ENCODE measurements at regions not wholly inside any gene's neighbourhood (a gene's known extent, or its start where the extent isn't known, plus 50 kb on each side); places are given as distances from the start of the nearest gene placed in this dataset.

DNA sequence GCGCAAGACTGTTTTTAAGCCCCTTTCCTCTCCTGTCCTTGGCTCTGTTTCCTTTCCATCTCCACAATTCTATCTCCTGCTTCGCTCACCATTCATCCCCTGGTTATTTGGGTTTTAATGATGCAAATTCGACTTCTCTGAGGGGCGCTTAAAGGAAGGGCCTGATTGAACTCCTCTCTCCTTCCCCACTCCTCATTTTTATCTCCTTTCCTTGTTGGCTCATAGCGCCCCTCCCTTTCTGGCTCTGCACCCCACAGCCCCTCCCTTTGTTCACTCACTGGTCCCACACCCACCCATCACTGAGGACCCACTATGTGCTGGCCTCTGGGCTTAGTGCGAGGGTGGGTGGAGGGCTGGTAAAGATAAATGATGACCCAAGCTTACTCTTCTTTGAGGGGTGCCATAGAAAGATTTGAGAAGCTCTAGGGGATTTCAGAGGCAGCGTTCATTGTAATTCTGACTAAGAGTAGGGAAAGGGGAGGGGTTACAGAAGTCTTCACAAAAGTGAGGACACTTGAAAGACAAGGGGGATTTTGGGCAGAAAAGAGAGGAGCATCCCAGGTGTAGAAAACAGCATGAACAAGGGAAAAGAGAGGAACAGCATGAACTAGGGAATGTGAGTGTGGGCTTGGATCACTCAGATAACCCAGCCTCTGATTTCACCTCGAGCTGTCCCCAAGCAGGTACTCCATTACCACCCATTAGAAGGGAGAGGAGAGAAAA, 507.8 kb downstream of the CD83 start:
- DNase-seq: no peak

DNA sequence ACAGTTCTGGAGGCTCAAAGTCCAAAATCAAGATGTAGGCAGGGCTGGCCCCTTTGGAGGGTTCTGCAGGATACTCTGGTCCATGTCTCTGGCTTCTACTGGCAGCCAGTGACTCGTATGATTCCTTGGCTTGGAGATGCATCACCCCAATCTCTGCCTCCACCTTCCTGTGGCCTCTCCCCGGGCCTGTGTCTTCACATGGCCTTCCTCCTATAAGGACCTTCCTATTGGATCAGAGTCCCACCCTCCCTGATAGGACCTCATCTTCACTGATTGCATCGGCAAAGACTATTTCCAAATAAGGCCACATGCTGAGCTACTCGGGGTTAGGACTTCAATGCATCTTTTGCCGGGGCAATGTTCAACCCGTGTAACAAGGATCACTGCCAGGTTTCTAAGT, 509.0 kb downstream of the CD83 start:
- no peak for DNase-seq

DNA sequence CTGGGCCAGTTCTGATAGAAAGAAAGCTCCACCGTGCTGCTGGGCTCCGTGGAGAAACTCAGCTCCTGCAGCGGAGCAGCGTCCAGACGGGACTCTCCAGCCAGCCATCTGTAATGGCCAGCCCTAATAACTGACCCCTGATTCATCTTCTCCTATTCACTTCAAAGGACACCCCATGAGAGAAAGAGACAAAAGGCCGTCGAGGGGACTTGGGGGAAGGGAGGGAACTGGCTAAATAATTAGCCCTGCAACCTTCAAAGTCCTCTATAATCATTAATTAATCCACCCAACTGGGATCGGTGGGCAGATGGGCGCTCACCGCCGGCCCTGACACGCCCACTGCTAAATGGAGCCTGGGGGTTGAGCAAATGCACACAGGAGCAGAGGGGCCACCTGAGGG, 512.4 kb downstream of the CD83 start:
- DNase-seq: no peak

DNA sequence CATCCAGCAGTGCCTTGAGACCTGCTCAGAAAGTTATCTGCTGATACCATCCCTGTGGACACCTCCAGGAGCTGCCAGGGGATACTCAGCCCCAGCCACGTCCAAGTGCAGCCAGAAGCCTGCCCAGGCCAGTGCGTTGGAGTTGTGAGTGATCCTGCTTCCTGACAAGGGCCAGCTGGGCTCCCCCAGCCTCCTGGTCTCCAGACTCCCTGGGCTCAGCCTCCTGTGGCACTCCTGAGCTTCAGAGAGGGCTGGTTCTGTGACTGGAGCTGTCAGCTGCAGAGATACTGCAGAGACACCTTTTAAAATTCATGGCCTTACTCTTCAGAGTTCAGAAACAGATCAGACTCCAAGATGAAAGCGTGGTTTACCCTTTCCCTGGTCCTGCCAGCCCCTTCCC, 515.9 kb downstream of the CD83 start:
- no peak for DNase-seq

DNA sequence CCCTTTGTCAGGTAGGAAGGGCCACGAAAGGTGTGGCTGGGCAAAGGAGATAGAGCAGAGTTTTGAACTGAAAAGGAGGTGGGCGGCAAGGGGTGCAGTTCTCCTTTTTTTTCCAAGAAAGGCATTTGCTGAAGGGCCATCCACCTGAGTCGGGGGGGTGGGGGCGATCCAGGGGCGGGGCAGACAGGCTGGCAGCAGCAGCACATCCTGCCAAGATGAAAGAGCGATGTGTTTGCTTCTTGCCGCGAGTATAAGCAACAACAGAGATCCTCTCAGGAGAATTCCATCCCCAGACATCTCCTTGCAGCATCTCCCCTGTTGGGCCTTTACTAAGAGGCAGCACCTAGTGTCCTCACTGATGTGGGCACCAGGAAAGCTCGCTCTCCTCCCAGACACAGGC, 516.5 kb downstream of the CD83 start:
- DNase-seq: peak in 1 of 2 experiments; percentile 35

DNA sequence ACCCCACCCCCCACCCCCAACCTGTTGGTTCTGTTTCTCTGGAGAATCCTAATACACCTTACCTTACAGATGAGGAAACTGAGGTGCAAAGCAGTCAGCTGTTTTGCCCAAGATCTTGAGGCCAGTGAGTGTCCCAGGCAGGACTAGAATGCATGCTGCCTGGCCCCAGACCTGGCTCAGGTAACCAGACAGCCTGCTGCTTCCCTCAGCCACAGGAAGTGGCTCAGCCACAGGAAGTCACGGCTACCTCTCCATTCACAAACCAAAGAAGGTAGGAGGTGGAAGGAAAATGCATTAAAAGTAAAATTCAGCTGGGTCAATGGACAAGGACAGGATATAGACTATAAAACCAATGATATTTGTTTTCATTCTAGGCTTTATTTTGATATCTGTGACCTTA, 517.6 kb downstream of the CD83 start:
- peak; percentile 50 to 56 for DNase-seq

DNA sequence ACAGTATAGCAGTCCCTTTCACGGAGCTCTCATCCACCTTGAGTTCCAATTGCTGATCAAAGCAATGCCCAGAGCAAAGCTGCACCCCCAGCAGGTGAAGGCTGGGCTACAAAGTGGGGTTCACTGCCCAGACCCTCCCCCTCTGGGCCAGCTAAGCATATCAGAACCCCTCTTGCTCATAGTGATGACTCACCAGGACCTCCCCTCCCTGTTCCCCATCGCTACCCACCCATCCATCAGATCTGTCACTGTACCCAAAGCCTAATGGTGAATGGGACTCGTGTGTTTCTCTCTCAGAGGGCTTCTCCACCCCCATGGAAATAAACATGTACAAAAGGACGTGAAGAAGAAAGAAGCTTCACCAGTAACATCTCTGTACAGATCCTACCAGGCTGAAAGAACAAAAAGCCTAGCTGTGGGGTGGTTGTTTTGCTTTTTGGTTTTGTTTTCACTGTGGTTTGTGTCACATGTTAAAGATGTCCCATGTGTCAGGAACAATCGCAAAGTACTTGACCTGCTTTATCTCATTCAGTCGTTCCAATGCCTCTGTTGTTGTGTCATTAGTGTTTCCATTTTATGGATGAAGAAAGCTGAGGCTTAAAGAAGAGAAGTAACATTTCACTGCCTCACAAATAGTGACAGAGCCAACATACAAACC, 518.5 kb downstream of the CD83 start:
- peak; percentile 29 to 32 for DNase-seq

DNA sequence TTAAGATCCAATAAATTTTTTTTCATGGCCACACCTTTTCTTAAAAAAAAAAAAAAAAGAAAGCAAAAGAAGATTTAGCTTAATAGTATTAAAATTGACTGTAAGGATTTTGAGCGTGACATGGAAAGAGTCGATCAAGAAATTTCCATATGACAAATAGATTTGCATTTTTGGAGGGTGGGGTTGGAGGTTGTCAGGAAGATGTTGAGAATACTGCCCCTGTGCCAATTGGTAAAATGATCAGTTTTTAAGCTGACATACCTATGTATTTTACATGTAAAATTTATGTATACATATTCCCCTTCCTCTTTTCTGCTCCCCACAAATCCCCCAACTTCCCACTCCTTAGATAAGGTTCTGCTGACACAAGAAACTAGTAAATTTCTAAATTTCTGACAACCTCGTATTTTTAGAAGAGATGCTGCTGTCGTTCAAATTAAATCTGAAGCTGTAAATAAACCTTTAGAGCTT, 520.9 kb downstream of the CD83 start:
- no peak for DNase-seq

DNA sequence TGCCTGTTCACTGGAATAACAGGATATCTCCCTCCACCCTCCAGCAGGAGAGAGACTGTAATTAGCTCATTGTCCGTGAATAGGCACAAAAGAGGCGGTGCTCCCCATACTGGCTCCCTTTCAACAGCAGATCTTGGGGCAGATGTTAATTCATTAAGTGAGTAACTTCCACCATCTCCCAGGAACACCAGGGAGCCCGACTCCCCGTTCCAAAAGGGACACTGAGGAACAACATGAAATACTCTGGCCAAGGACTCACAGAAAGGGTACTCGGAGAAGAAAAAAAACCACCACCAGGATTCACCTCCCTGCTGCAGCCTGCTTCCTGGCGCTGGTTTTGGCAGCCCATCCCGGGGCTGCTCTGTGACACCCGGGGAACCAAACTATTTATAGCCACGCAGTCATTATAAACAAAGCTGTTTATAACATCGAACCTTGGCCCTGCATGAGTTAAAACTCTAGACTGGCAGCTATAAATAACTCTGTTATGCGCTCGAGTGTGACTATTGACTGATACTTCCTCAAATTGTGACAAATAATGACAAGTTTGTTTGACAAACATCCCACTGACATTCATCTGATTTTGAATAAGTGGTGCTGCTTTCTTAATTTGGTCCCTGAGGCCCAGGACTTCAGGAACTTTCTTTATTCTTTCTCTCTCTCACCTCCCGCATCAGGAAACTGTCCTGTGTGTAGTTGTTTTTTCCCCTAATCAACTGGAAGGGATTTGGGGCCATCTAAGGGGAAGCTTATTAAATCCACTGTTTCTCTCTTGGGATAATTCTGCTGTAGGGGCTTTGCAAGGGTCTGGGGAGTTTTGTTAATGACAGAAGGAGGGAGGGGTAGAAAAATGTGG, 521.6 kb downstream of the CD83 start:
- DNase-seq: no peak

DNA sequence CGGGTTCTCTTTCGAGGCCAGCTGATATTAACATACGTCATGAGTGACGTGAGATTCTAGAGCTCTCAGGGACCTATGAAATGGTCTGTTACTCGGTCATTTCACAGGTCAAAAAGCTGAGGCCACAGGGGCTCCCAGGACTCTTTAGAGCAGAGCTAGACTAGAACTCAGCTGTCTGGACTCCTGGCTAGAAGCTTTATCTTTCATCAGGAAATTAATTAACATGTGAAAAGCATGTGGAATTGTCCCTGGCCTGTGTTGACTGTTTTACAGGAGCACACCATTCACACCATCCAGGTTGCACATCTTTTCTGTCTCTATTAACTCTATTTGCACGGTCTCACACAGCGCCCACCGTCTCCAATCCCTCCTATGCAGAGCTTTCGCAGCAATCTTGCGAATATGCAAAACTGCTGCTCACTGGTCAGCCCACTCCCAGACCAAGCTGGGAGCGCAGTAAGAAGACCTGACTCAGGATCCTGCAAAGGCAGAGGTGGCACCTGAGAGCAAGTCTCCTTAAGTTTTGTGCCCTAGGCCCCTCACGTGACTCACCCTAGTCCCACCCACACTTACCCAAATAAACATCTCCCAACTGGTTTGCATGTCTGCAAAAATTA, 522.5 kb downstream of the CD83 start:
- DNase-seq: no peak

DNA sequence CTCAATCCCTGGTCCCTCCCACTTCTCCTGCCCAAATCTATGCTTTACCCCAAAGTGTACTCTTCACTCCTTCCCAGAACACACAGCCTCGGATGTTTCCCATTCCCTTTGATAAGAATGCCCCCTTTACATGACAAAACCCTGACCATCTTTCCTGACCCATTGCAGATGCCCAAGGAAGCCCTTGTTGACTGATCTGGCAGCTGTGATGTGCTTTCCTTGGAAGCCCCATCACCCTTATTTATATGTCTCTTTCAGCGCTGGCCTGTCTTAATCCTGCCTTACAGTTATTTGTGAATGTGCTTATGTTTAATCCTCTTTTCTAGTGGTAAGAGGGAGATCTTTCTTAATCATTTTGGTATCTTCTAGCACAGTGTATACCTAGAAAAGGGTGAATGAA, 523.1 kb downstream of the CD83 start:
- DNase-seq: no peak

DNA sequence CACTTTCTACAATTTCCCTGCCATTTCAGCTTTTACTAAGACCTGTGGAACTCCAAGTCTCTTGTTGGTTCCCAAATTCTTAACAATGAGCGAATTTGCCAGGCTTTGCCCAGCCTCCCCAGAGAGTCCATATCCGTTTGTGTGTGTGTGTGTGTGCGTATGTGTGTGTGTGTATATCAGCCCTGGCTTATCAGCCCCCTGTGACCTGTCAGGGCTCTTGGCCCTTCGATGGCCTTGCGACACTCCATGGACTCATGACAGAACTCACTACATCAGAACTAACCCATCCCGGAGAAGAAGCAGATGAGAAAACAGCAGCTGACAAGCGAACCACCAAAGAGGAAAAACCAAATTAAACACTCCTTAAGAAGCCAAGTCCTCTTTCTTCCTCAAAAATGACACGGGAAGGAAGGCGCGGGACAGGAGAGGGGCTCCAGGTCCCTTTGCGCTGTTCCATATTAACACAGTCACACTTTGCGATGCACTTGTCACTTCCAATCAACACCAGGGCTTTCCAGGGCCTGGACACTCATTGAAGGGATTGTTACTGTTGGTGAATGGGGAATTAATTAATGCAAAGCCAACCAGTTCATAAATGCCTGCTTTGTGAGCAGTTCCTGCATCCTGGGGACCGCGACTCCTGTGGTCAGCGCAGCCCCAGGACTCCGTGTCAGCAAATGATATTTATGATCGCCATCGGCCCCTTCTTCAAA, 524.0 kb downstream of the CD83 start:
- no peak for DNase-seq

DNA sequence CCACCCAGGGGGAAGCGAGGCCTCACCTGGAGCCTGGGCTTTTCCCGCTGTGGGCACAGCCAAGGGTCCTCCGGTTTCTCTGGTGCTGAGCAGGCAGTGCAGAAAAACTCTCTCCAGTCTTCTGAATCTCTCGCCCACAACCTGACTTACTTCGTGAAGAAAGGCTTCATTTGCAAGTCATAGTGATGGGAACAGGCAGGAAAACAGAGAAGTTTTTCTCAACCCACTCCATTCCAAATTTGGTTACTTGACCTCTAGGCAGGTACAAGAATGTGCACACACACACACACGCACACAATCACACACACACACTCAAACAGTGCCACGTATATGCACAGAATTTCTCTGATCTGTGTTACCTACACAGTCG, 524.5 kb downstream of the CD83 start:
- DNase-seq: no peak

DNA sequence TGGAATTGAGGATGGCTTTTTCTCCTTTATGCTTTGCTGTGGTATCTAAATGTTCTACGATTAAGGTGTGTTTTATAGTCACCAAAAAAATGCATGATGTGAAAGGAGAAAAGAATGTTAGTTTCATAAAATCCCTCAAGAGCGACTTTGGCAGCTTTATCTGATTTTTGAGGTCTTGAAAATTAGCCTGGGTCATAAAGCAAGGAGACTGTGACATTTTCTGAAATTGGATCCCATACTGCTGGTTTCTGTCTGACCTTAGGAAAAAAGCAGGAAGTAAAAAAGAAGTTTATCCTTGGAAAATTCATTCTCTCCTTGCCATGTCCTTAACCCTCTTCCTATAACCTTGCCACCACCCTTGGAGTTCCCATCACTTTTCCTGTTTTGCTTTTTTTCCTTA, 525.3 kb downstream of the CD83 start:
- DNase-seq: no peak

DNA sequence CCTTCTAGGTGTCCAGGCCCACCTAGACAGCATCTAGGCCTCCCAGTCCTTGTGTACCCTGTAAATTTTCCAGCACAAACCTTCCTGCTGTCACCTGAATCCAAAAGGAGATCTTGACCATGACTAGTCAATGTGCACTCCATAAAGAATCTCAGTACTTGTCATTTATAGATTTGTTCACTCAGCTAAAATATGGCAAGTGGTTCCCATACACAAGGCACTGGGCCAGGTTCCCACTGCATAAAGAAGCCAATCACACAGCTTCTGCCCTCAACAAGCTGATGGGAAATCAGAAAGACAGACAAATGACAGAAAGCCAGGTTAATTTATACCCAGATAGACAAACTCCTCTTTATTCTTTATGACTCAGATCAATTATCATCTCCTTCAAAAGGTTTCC, 526.8 kb downstream of the CD83 start:
- no peak for DNase-seq

DNA sequence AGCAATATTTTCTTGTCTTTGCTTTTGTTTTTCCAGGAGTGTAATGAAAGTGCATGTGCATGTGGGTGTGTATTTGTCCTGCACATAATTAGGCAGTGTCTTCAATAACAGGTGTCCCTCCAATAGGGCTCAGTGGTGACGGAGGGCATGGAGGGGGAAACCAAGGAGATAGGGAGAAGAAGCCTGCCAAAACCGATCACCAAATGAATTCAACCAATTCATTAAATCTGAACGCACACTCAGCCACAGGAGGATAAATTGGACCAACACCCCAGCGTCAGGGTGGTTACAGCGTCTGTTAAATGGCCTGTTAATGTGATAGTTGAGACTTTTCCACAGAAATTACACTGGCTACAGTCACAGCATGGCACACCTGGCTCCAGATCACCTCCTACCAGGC, 527.6 kb downstream of the CD83 start:
- no peak for DNase-seq

DNA sequence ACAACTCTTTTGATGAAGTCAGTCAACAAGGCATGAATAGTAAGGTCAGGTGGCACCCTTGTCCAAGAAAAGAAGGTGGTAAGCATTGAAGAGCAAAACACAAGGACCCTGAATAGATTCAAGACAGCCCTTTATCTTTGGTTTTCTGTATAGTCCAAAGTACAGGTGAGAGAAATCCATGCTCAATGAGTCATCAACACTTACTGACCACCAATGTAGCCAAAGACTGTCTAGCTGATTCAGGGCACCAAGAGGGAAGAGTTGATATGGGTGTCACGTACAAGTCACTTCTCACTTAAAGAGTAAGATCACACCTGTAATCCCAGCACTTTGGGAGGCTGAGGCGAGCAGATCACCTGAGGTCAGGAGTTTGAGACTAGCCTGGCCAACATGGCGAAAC, 528.3 kb downstream of the CD83 start:
- no peak for DNase-seq

DNA sequence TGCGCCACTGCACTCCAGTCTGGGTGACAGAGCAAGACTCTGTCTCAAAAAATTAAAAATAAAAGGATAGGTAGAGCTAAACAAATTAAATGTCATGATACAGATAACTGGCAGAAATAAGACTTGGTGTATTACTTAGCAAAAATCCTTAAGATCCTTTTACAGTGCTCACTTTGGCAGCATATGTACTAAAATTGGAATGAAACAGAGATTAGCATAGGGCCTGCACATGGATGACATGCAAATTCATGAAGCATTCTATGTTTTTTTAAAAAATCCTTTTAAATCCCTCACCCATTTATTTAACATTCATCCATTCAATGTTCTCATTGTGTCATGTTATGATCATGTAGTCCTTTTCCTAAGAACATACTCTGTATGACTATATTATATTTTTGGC, 528.8 kb downstream of the CD83 start:
- no peak for DNase-seq

DNA sequence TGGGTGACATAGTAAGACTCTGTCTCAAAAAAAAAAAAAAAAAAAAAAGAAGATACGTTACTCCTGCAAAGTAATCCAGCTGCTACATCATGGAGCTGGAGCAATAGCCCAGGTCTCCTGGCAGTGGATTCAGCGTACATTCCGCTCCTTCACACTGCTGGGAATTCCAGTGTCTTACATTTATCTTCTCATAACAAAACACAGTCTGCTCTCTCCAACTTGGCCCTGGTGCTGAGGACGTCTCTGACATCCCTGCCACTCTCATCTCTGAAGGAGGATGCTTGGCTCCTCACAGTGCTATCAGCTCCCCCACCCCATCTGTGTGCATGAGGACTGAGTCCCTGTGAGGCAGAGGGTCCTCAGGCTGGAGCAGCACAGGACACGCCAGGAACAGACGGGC, 529.8 kb downstream of the CD83 start:
- DNase-seq: no peak

DNA sequence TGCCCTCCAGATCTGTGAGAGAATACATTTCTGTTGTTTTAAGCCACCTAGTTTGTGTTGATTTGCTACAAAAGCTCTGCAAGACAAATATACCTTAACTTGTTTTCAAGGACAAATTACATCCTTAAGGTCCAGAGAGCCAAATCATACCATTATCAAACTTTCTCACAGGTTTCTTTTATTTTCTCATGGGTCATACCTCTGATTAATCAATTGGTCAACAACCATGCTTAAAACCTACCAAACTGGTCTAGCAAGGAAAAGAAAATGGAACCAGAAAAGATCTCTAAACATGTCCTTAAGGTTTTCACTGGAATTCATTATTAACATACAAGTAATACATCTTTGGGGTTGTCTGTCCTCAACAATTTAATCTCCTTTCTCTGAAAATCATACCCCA, 535.0 kb downstream of the CD83 start:
- no peak for DNase-seq

DNA sequence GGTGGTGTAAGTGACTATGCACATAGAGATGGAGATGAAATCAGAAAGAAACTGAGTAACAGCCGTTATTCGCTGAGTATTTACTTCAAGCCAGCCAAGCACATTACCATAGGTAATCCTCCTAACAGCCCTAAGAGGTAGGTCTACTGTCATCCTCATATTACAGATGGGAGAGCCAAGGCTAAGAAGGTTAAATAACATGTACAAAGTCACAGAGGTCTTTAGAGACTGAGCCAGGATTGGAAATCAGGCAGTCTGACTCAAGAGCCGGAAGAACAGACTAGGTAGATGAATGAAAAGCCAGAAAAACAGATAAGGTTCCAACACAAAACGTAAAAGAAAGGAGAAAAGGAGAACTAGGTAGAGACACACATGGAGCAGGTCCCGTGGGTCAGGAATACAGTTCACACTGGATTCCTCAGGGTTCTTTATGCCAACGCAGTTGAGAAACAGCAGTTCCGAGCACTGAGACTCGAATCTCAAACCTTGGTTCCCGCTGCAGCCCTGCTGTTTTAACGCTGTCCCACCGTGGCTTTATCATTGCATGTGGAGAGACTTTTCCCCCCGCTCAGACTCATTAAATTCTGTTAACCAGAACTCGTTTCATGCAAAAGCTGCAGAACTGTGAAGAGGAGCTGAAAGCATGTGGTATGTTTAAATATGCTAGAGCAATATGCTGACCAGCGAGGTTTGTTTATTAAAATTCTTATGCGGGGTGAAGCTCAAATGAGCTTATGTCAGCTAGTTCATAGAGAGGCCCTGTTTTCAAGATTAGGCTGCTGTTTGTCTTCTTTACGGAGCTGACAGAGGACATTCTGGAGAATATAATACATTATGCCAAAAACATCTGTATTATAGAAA, 537.9 kb downstream of the CD83 start:
- DNase-seq: no peak

DNA sequence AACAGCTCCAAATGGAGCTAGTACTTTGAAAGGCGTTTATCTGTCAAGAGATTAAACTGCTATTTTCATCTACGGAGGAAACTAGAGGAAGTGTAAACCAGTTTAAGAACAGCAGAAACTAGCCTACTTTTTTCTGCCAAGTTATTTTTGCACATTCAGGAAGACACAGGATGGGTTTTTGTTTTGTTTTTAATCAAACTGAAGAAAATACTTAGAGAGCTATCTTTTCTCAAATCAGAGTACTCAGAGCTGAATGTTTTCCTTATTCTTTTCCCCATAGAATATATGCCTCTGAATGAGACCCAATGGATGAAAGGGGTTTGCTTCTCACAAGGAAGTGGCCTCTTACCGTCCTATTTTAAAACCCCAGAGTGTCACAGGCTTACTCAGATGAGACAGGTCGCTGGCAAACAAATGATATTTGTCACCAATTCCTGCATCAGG, 538.5 kb downstream of the CD83 start:
- DNase-seq: no peak

Data from activated T-cell treated with anti-CD3 and anti-CD28 coated beads, Interleukin-2, amount 50 U/mL, for 48 hours (primary cell).